Endothelial cell of umbilical vein (primary cell): ENCODE measurements at regions not wholly inside any gene's neighbourhood (a gene's known extent, or its start where the extent isn't known, plus 50 kb on each side); places are given as distances from the start of the nearest gene placed in this dataset.

Experiments used
- EZH2 ChIP-seq: IDR thresholded peaks from 2 replicates; pipeline ENCODE4 v1.6.1; 2012; ENCODE audit warnings: borderline replicate concordance, low read depth, mild to moderate bottlenecking, moderate library complexity, low read length, inconsistent platforms; ENCODE audit not compliant: severe bottlenecking
- FOS ChIP-seq: IDR thresholded peaks from 2 replicates; pipeline ENCODE4 v1.6.1; 2011; ENCODE audit warnings: mild to moderate bottlenecking, low read length, moderate library complexity, borderline replicate concordance; ENCODE audit not compliant: insufficient read depth
- JUN ChIP-seq: IDR thresholded peaks from 2 replicates; pipeline ENCODE4 v1.6.1; 2011; ENCODE audit warnings: borderline replicate concordance, low read depth; ENCODE audit not compliant: insufficient read length, insufficient read depth
- MAX ChIP-seq: IDR thresholded peaks from 2 replicates; pipeline ENCODE4 v1.6.1; 2011; ENCODE audit not compliant: insufficient read depth, insufficient read length
- MYC ChIP-seq: IDR thresholded peaks from one replicate; pipeline ENCODE4 v1.6.1; 2011; ENCODE audit warnings: mild to moderate bottlenecking, low read depth, low read length
- POLR2A ChIP-seq: IDR thresholded peaks from 2 replicates; pipeline ENCODE4 v1.6.1; 2012; ENCODE audit warnings: low read depth, mild to moderate bottlenecking, control low read depth, low read length
- POLR2AphosphoS5 ChIP-seq: IDR thresholded peaks from 2 replicates; pipeline ENCODE4 v1.6.1; 2012; ENCODE audit warnings: low read depth, mild to moderate bottlenecking, control low read depth, low read length, moderate library complexity; ENCODE audit not compliant: insufficient read depth
- TF ChIP-seq, protein P1 (sequence below), 2 donors: IDR thresholded peaks; 1 replicate in 1 of 2; 2 replicates in 1 of 2; pipeline ENCODE4 v1.5.1; 2011; ENCODE audit warnings: low read length in 2 of 2, mild to moderate bottlenecking in 2 of 2, moderate library complexity in 2 of 2, control low read depth in 1 of 2, inconsistent platforms in 1 of 2, low read depth in 1 of 2; ENCODE audit not compliant: insufficient read depth in 1 of 2; ENCODE audit errors: extremely low read depth in 1 of 2

- TF ChIP-seq, protein P1, sequence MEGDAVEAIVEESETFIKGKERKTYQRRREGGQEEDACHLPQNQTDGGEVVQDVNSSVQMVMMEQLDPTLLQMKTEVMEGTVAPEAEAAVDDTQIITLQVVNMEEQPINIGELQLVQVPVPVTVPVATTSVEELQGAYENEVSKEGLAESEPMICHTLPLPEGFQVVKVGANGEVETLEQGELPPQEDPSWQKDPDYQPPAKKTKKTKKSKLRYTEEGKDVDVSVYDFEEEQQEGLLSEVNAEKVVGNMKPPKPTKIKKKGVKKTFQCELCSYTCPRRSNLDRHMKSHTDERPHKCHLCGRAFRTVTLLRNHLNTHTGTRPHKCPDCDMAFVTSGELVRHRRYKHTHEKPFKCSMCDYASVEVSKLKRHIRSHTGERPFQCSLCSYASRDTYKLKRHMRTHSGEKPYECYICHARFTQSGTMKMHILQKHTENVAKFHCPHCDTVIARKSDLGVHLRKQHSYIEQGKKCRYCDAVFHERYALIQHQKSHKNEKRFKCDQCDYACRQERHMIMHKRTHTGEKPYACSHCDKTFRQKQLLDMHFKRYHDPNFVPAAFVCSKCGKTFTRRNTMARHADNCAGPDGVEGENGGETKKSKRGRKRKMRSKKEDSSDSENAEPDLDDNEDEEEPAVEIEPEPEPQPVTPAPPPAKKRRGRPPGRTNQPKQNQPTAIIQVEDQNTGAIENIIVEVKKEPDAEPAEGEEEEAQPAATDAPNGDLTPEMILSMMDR (IDR thresholded peaks at IDR 0.05; ENCODE audit: extremely low read depth in 1 of 2, insufficient read depth in 1 of 2, low read depth in 1 of 2, low read length in 2 of 2), result no peak
- TF ChIP-seq MYC (no peak), POLR2A (no peak), POLR2AphosphoS5 (no peak), FOS (no peak), EZH2 (no peak), JUN (no peak), MAX (no peak)
These were observed 524.8 kb downstream of the HAO1 start for GRCh38 chr20:7415427-7415826.
